Neural cell (in vitro differentiated cells): ENCODE measurements at regions not wholly inside any gene's neighbourhood (a gene's known extent, or its start where the extent isn't known, plus 50 kb on each side); places are given as distances from the start of the nearest gene placed in this dataset.

Source experiments
- H2AFZ ChIP-seq: fragments of 200-600, 300-800 bp; sonication (generic), shearing (Covaris generic); 2 replicates; pipeline ENCODE4 v1.6.0; 2014; ENCODE audit warnings: low read depth, mild to moderate bottlenecking, antibody characterized with exemption, low read length, moderate library complexity
- H3F3A ChIP-seq: fragments of 200-600 bp; shearing (Covaris generic); 2 replicates; pipeline ENCODE4 v1.6.1; 2016; ENCODE audit warnings: mild to moderate bottlenecking, moderate library complexity, mixed read lengths, antibody characterized with exemption, low read length; ENCODE audit not compliant: insufficient read depth, poor library complexity, severe bottlenecking
- H3K27ac ChIP-seq: fragments of 200-600, 300-800 bp; sonication (generic), shearing (Covaris generic); 2 replicates; pipeline ENCODE4 v1.5.1; 2014; ENCODE audit warnings: mild to moderate bottlenecking, low read length, moderate library complexity
- H3K27me3 ChIP-seq: fragments of 300-800, 200-600 bp; sonication (generic), shearing (Covaris generic); 2 replicates; pipeline ENCODE4 v1.6.0; 2014; ENCODE audit warnings: mild to moderate bottlenecking, low read depth, low read length, moderate library complexity; ENCODE audit not compliant: insufficient read depth
- H3K36me3 ChIP-seq: fragments of 300-800, 200-600 bp; sonication (generic), shearing (Covaris generic); 2 replicates; pipeline ENCODE4 v1.5.1; 2014; ENCODE audit warnings: mild to moderate bottlenecking, antibody characterized with exemption, low read length, moderate library complexity; ENCODE audit not compliant: insufficient read depth
- H3K4me2 ChIP-seq: fragments of 300-800, 200-600 bp; sonication (generic), shearing (Covaris generic); 2 replicates; pipeline ENCODE4 v1.6.0; 2014; ENCODE audit warnings: mild to moderate bottlenecking, low read length
- H3K4me3 ChIP-seq: fragments of 300-800, 200-600 bp; sonication (generic), shearing (Covaris generic); 2 replicates; pipeline ENCODE4 v1.5.1; 2014; ENCODE audit warnings: mild to moderate bottlenecking, low read length, moderate library complexity
- H3K79me2 ChIP-seq: fragments of 200-600 bp; shearing (Covaris generic); replicated peaks from 2 replicates; pipeline ENCODE4 v1.6.0; 2014; ENCODE audit warnings: mild to moderate bottlenecking, low read length, moderate library complexity; ENCODE audit not compliant: insufficient read depth
- H3K9ac ChIP-seq: fragments of 300-800, 200-600 bp; sonication (generic), shearing (Covaris generic); 2 replicates; pipeline ENCODE4 v1.6.1; 2016; ENCODE audit warnings: mild to moderate bottlenecking, low read length, mixed read lengths
- H3K9me2 ChIP-seq: fragments of 200-600 bp; shearing (Covaris generic); 2 replicates; pipeline ENCODE4 v1.6.1; 2016; ENCODE audit warnings: mild to moderate bottlenecking, low read length, mixed read lengths; ENCODE audit not compliant: insufficient read depth
- H3K9me3 ChIP-seq: fragments of 200-600, 300-800 bp; sonication (generic), shearing (Covaris generic); 2 replicates; pipeline ENCODE4 v1.6.1; 2016; ENCODE audit warnings: mild to moderate bottlenecking, mixed run types, low read length, moderate library complexity, mixed read lengths
- H4K20me1 ChIP-seq: fragments of 200-600 bp; shearing (Covaris generic); 2 replicates; pipeline ENCODE4 v1.6.1; 2016; ENCODE audit warnings: mild to moderate bottlenecking, mixed run types; ENCODE audit not compliant: insufficient read depth
- EP300 ChIP-seq: fragments of 450-650 bp; conservative IDR thresholded peaks from 2 replicates; pipeline ENCODE4 v1.6.1; 2014; ENCODE audit warnings: antibody characterized with exemption, mild to moderate bottlenecking, moderate library complexity; ENCODE audit not compliant: poor library complexity, severe bottlenecking
- EZH2 ChIP-seq: fragments of 200-600, 300-800 bp; shearing (Covaris generic), sonication (generic); IDR thresholded peaks from 2 replicates; pipeline ENCODE4 v1.6.1; 2014; ENCODE audit warnings: antibody characterized with exemption, low read length, borderline replicate concordance, mild to moderate bottlenecking; ENCODE audit not compliant: insufficient read depth, poor library complexity, severe bottlenecking
- MXI1 ChIP-seq: fragments of 450-650 bp; conservative IDR thresholded peaks from 2 replicates; pipeline ENCODE4 v1.6.1; 2014; ENCODE audit warnings: antibody characterized with exemption, mild to moderate bottlenecking; ENCODE audit not compliant: poor library complexity, severe bottlenecking
- POLR2AphosphoS5 ChIP-seq: IDR thresholded peaks from 2 replicates; pipeline ENCODE4 v1.6.1; 2012
- RAD21 ChIP-seq: fragments of 450-650 bp; conservative IDR thresholded peaks from 2 replicates; pipeline ENCODE4 v1.6.1; 2014; ENCODE audit warnings: antibody characterized with exemption, mild to moderate bottlenecking, moderate library complexity
- REST ChIP-seq: IDR thresholded peaks from 2 replicates; pipeline ENCODE4 v1.6.1; 2012; ENCODE audit warnings: borderline replicate concordance
- SMC3 ChIP-seq: fragments of 450-650 bp; conservative IDR thresholded peaks from 2 replicates; pipeline ENCODE4 v1.6.1; 2014; ENCODE audit warnings: antibody characterized with exemption, mild to moderate bottlenecking, moderate library complexity; ENCODE audit not compliant: poor library complexity
- TAF1 ChIP-seq: IDR thresholded peaks from 2 replicates; pipeline ENCODE4 v1.6.1; 2012; ENCODE audit warnings: low read depth
- TF ChIP-seq, protein P1 (sequence below): fragments of 450-650 bp; IDR thresholded peaks from 2 replicates; pipeline ENCODE4 v1.5.1; 2014; ENCODE audit warnings: antibody characterized with exemption, mild to moderate bottlenecking, moderate library complexity; ENCODE audit not compliant: poor library complexity, severe bottlenecking

GRCh38 chr6:105881608-105882007, 204.5 kb upstream of the PRDM1 start (continued):
- TF ChIP-seq REST = no peak

- Histone ChIP-seq H3K27ac (no peak overlapping the region), H3K4me3 (no peak overlapping the region), H3K36me3 (no peaks in the 10 kb centered on the region), H3F3A (no peaks in the 10 kb centered on the region), H4K20me1 (no peaks in the 10 kb centered on the region), H3K9ac (no peak overlapping the region), H3K9me3 (no peaks in the 10 kb centered on the region), H3K79me2 (no peaks in the 10 kb centered on the region), H3K9me2 (no peaks in the 10 kb centered on the region), H3K27me3 (no peaks in the 10 kb centered on the region), H3K4me2 (no peak overlapping the region), H2AFZ (no peak overlapping the region)
- TF ChIP-seq EZH2 (no peak), MXI1 (no peak), POLR2AphosphoS5 (no peak), RAD21 (no peak), SMC3 (no peak), EP300 (no peak), REST (no peak), TAF1 (no peak)
- TF ChIP-seq, protein P1, sequence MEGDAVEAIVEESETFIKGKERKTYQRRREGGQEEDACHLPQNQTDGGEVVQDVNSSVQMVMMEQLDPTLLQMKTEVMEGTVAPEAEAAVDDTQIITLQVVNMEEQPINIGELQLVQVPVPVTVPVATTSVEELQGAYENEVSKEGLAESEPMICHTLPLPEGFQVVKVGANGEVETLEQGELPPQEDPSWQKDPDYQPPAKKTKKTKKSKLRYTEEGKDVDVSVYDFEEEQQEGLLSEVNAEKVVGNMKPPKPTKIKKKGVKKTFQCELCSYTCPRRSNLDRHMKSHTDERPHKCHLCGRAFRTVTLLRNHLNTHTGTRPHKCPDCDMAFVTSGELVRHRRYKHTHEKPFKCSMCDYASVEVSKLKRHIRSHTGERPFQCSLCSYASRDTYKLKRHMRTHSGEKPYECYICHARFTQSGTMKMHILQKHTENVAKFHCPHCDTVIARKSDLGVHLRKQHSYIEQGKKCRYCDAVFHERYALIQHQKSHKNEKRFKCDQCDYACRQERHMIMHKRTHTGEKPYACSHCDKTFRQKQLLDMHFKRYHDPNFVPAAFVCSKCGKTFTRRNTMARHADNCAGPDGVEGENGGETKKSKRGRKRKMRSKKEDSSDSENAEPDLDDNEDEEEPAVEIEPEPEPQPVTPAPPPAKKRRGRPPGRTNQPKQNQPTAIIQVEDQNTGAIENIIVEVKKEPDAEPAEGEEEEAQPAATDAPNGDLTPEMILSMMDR = no peak
Observed at GRCh38 chr6:105880030-105880492, 206.1 kb upstream of the PRDM1 start.
